A673 (cell line): ENCODE measurements at regions not wholly inside any gene's neighbourhood (a gene's known extent, or its start where the extent isn't known, plus 50 kb on each side); places are given as distances from the start of the nearest gene placed in this dataset.

Experiments
- BruUV-seq: library from RNA; stranded (reverse); fragments of 400-500 nt; replicated peaks from 2 replicates; lab custom pipeline; 2021; lab: Mats Ljungman, UMichigan
- CTCF ChIA-PET: fragments of 300-600 bp; sonication (Branson Sonifier 250); formaldehyde crosslinking; loops from one replicate; lab custom pipeline; 2022; ENCODE audit warnings: antibody characterized with exemption; lab: Charles Lee
- POLR2A ChIA-PET: fragments of 300-600 bp; sonication (Branson Sonifier 250); formaldehyde crosslinking; loops from one replicate; lab custom pipeline; 2022; ENCODE audit warnings: antibody characterized with exemption; ENCODE audit not compliant: low non-redundant PET; lab: Charles Lee
- DNase-seq: peaks from one replicate; pipeline ENCODE4 v3.0.0-alpha.2; 2015; ENCODE audit warnings: low spot score
- H3K27ac ChIP-seq: fragments of 200-600 bp; sonication (generic); 2 replicates; pipeline ENCODE4 v1.5.1; 2016; ENCODE audit warnings: mixed run types, low read depth, mild to moderate bottlenecking, mixed read lengths, antibody characterized with exemption, low read length; ENCODE audit not compliant: poor library complexity, severe bottlenecking
- H3K27me3 ChIP-seq: fragments of 200-600 bp; sonication (generic); replicated peaks from 2 replicates; pipeline ENCODE4 v1.6.1; 2017; ENCODE audit warnings: mixed run types, low read depth, mild to moderate bottlenecking, mixed read lengths, antibody characterized with exemption, low read length; ENCODE audit not compliant: insufficient read depth, poor library complexity
- H3K36me3 ChIP-seq: fragments of 200-600 bp; sonication (generic); 2 replicates; pipeline ENCODE4 v1.6.1; 2016; ENCODE audit warnings: mixed run types, mild to moderate bottlenecking, mixed read lengths, antibody characterized with exemption, low read length; ENCODE audit not compliant: insufficient read depth, poor library complexity, severe bottlenecking
- H3K4me1 ChIP-seq: fragments of 200-600 bp; sonication (generic); 2 replicates; pipeline ENCODE4 v1.6.1; 2017; ENCODE audit warnings: mixed run types, mild to moderate bottlenecking, mixed read lengths, antibody characterized with exemption, low read length; ENCODE audit not compliant: insufficient read depth, poor library complexity, severe bottlenecking
- H3K4me3 ChIP-seq: fragments of 200-600 bp; sonication (generic); 2 replicates; pipeline ENCODE4 v1.5.1; 2016; ENCODE audit warnings: low read depth, mixed run types, mild to moderate bottlenecking, mixed read lengths, low read length; ENCODE audit not compliant: poor library complexity, severe bottlenecking
- H3K9me3 ChIP-seq: fragments of 200-600 bp; sonication (generic); 2 replicates; pipeline ENCODE4 v1.6.1; 2016; ENCODE audit warnings: mixed run types, low read depth, mild to moderate bottlenecking, mixed read lengths, antibody characterized with exemption, low read length; ENCODE audit not compliant: poor library complexity, severe bottlenecking
- CTCF ChIP-seq: fragments of 300-800, 200-600 bp; sonication (generic); conservative IDR thresholded peaks from 2 replicates; pipeline ENCODE4 v1.5.1; 2017; ENCODE audit warnings: low read depth, mild to moderate bottlenecking, antibody characterized with exemption, low read length, moderate library complexity, mixed read lengths
- EZH2 ChIP-seq: fragments of 200-600 bp; sonication (generic); IDR thresholded peaks from 2 replicates; pipeline ENCODE4 v1.6.1; 2017; ENCODE audit warnings: borderline replicate concordance, low read depth, mild to moderate bottlenecking, mixed read lengths, antibody characterized with exemption, low read length; ENCODE audit not compliant: poor library complexity, severe bottlenecking
- intact Hi-C: fragments of 100-400 bp; cut with micrococcal nuclease; formaldehyde crosslinking; loops from one replicate; pipeline ENCODE4 v1.10.0; 2022; ENCODE audit not compliant: unreplicated experiment

- ChIA-PET CTCF (no interaction called here), POLR2A (no interaction called here)
- TF ChIP-seq CTCF (no peak), EZH2 (no peak)
- no peak overlapping the region for H3K4me3 ChIP-seq
- no peaks in the 10 kb centered on the region for H3K36me3 ChIP-seq
- no peaks in the 10 kb centered on the region for H3K27me3 ChIP-seq
- peaks cover 47% of the 10 kb centered on the region for H3K9me3 ChIP-seq
- DNase-seq: no peak
- H3K4me1 ChIP-seq: no peaks in the 10 kb centered on the region
- no peak overlapping the region for H3K27ac ChIP-seq
- intact Hi-C loops: no loop called here
- no TSS peak for BruUV-seq
Observed at GRCh38 chr5:12272389-12272788, 368.1 kb upstream of the CTNND2 start.

GRCh38 chr5:12270914-12271313, 366.7 kb upstream of the CTNND2 start:
- ChIA-PET POLR2A (no interaction called here), CTCF (no interaction called here)
- H3K27me3 ChIP-seq: no peaks in the 10 kb centered on the region
- H3K9me3 ChIP-seq: peaks cover 49% of the 10 kb centered on the region
- intact Hi-C loops: no loop called here
- no peaks in the 10 kb centered on the region for H3K4me1 ChIP-seq
- no TSS peak for BruUV-seq
- no peak for DNase-seq
- TF ChIP-seq CTCF: no peak
- no peak for TF ChIP-seq EZH2
- H3K27ac ChIP-seq: no peak overlapping the region
- no peaks in the 10 kb centered on the region for H3K36me3 ChIP-seq
- H3K4me3 ChIP-seq: no peak overlapping the region

GRCh38 chr5:12269164-12269563, 364.9 kb upstream of the CTNND2 start:
- Histone ChIP-seq H3K27me3 (no peaks in the 10 kb centered on the region), H3K9me3 (peaks cover 40% of the 10 kb centered on the region), H3K4me3 (no peak overlapping the region), H3K4me1 (no peaks in the 10 kb centered on the region), H3K27ac (no peak overlapping the region), H3K36me3 (no peaks in the 10 kb centered on the region)
- DNase-seq: no peak
- intact Hi-C loops: no loop called here
- BruUV-seq: no TSS peak
- TF ChIP-seq EZH2: no peak
- ChIA-PET CTCF (no interaction called here), POLR2A (no interaction called here)

- ChIA-PET POLR2A (no interaction called here), CTCF (no interaction called here)
- H3K36me3 ChIP-seq: no peaks in the 10 kb centered on the region
- peaks cover 21% of the 10 kb centered on the region for H3K9me3 ChIP-seq
- no peak for DNase-seq
- TF ChIP-seq CTCF (no peak), EZH2 (no peak)
- intact Hi-C loops: no loop called here
- H3K4me1 ChIP-seq: no peaks in the 10 kb centered on the region
- no peak overlapping the region for H3K27ac ChIP-seq
- no peak overlapping the region for H3K4me3 ChIP-seq
- no peaks in the 10 kb centered on the region for H3K27me3 ChIP-seq
- BruUV-seq: no TSS peak
Observed at GRCh38 chr5:12258549-12258948, 354.3 kb upstream of the CTNND2 start.
